Upper lobe of right lung (tissue), 1 donor: ENCODE measurements at regions not wholly inside any gene's neighbourhood (a gene's known extent, or its start where the extent isn't known, plus 50 kb on each side); places are given as distances from the start of the nearest gene placed in this dataset.

Experiments used
- ATAC-seq: fragments of 200-7000 bp; cut with Tn5 transposase; one replicate; pipeline ENCODE4 v1.9.1; 2020; ENCODE audit warnings: mild to moderate bottlenecking, moderate library complexity
- DNase-seq: peaks from one replicate; pipeline ENCODE4 v3.0.0-alpha.2; 2020
- H3K27ac ChIP-seq: fragments of 200-600 bp; one replicate; pipeline ENCODE4 v1.8.0; 2022
- H3K27me3 ChIP-seq: fragments of 200-600 bp; one replicate; pipeline ENCODE4 v1.8.0; 2022; ENCODE audit warnings: mild to moderate bottlenecking
- H3K36me3 ChIP-seq: fragments of 200-600 bp; one replicate; pipeline ENCODE4 v1.8.0; 2022
- H3K4me1 ChIP-seq: fragments of 200-600 bp; one replicate; pipeline ENCODE4 v1.8.0; 2022
- H3K4me3 ChIP-seq: fragments of 200-600 bp; one replicate; pipeline ENCODE4 v1.8.0; 2022; ENCODE audit warnings: mild to moderate bottlenecking
- H3K9me3 ChIP-seq: fragments of 200-600 bp; one replicate; pipeline ENCODE4 v1.8.0; 2022
- CTCF ChIP-seq: fragments of 200-600 bp; IDR thresholded peaks from one replicate; pipeline ENCODE4 v1.8.0; 2022; ENCODE audit warnings: antibody characterized with exemption
- intact Hi-C: fragments of 100-400 bp; cut with DNase I; formaldehyde crosslinking; loops from one replicate; pipeline ENCODE4 v1.11.0; 2022
- donor health status: DM: no; HTN: yes; CAD: no; lungs with severe emphysema.

GRCh38 chr7:153514032-153514431, 538.2 kb upstream of the DPP6 start:
- Histone ChIP-seq H3K27ac (no peak overlapping the region), H3K36me3 (no peaks in the 10 kb centered on the region), H3K27me3 (no peaks in the 10 kb centered on the region), H3K4me1 (no peaks in the 10 kb centered on the region), H3K4me3 (no peak overlapping the region), H3K9me3 (no peaks in the 10 kb centered on the region)
- TF ChIP-seq CTCF, result no peak
- intact Hi-C loops, result no loop called here
- DNase-seq (no peak), ATAC-seq (no peak)

GRCh38 chr7:153515359-153515758, 536.8 kb upstream of the DPP6 start:
- Histone ChIP-seq H3K27ac (no peak overlapping the region), H3K4me1 (no peaks in the 10 kb centered on the region), H3K27me3 (no peaks in the 10 kb centered on the region), H3K9me3 (no peaks in the 10 kb centered on the region), H3K36me3 (no peaks in the 10 kb centered on the region), H3K4me3 (no peak overlapping the region)
- ATAC-seq (no peak), DNase-seq (no peak)
- no peak for TF ChIP-seq CTCF
- intact Hi-C loops, result no loop called here

GRCh38 chr7:153518201-153518984, 533.8 kb upstream of the DPP6 start:
- Histone ChIP-seq H3K4me3 (no peak overlapping the region), H3K4me1 (no peaks in the 10 kb centered on the region), H3K27ac (no peak overlapping the region), H3K9me3 (no peaks in the 10 kb centered on the region), H3K27me3 (no peaks in the 10 kb centered on the region), H3K36me3 (no peaks in the 10 kb centered on the region)
- DNase-seq (no peak), ATAC-seq (no peak)
- no peak for TF ChIP-seq CTCF
- intact Hi-C loops, result no loop called here

GRCh38 chr7:153521370-153521769, 530.8 kb upstream of the DPP6 start:
- Histone ChIP-seq H3K9me3 (no peaks in the 10 kb centered on the region), H3K27ac (no peak overlapping the region), H3K27me3 (no peaks in the 10 kb centered on the region), H3K4me1 (no peaks in the 10 kb centered on the region), H3K36me3 (no peaks in the 10 kb centered on the region), H3K4me3 (no peak overlapping the region)
- TF ChIP-seq CTCF, result no peak
- DNase-seq, result no peak
- ATAC-seq, result no peak
- intact Hi-C loops, result no loop called here

- Histone ChIP-seq H3K27me3 (no peaks in the 10 kb centered on the region), H3K4me3 (no peak overlapping the region), H3K9me3 (no peaks in the 10 kb centered on the region), H3K36me3 (no peaks in the 10 kb centered on the region), H3K27ac (no peak overlapping the region), H3K4me1 (no peaks in the 10 kb centered on the region)
- ATAC-seq (no peak), DNase-seq (no peak)
- no peak for TF ChIP-seq CTCF
- intact Hi-C loops, result no loop called here
Observed at GRCh38 chr7:153522261-153522660, 529.9 kb upstream of the DPP6 start.
